GM18520 (cell line): ENCODE measurements at regions not wholly inside any gene's neighbourhood (a gene's known extent, or its start where the extent isn't known, plus 50 kb on each side); places are given as distances from the start of the nearest gene placed in this dataset.
"Not testable (repeated sequence)": the region's sequence is repeated elsewhere in the genome, so short reads cannot be mapped to it uniquely, and the experiment has no call there.

Experiments used
- ATAC-seq: cut with Tn5 transposase; IDR thresholded peaks from one replicate; pipeline ENCODE4 v1.9.1; 2021; ENCODE audit not compliant: unreplicated experiment

DNA sequence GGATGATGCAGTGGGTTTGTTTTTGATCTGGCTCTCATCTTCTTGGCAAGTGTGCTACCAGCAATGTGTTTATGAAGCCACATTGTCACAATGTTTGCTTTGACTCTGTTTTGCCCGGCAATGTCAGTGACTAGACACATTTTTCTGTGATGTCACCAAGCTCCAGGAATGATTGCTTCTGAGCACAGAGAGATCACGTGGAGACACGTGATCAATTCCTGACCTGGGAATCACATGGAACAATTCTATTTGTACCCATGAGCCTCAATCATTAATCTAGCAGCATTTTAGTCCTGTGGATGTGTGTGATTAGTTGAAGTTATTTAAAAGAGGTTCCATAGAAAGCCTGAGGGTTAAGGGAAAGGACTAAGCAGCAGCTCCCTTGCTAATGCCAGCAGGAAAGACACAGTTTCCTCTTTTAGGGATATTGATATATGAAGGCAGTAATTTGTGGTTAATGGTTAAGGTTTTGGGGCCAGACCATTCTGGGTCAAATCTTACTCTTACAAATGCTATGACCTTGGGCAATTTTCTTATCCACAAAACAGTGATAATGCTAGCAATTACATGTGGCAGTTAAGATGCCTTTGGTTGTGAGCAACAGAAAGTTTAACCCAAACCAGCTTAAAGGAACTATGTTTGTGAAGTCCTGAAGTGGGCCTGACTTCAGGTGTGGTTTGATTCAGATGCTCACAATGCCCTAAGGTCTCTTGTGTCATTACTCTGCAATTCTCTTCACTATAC is 59.0 kb downstream of the FASLG start:
- ATAC-seq, result no peak

DNA sequence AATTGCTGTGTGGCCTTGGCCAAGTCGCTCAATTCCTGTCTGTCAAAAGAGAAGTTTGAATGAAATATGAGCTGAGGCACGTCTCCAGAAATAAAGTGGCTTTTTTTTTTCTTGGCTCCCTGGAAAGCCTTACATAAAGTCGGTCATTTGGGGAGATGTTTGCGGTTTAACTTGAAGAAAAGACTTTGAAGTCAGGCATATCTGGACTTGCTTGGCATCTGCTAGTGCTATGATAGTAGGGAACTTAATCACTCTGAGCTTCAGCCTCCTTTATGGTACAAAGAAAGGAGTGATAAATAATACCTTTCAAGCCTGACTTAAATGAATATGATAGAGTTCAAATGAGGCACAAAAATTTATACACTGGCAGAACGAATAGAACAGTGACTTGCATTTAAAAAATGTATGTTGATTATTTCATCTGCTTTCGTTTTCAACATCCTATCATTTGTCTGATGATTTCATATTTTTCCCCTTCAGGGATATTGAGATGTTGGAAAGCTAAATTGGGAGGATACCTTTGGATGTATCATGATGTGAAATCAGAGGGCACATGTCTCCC is 60.2 kb downstream of the FASLG start:
- ATAC-seq, result no peak

GRCh38 chr1:172719694-172720138 is 60.8 kb downstream of the FASLG start:
- no peak for ATAC-seq

DNA sequence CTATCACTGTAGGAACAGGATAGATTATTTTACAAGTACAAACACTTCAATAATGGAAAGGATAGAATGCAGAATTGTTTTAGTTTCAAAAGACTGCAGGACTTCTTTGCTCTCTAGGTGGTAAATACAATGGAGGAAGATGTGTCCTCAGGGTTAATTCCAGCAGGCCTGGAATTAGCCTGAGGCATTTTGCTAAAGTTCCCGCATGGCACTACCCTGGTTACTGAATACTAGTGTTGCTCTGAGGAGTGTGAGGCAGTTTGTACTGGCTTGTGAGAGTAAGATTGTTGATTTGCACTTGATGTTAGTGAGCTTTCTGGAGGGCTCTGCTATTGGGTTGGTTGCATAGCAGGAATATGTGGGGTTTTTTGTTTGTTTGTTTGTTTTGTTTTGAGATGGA is 61.4 kb downstream of the FASLG start:
- no peak for ATAC-seq

- no peak for ATAC-seq
Observed at GRCh38 chr1:172723251-172723650, 64.3 kb downstream of the FASLG start.

GRCh38 chr1:172724232-172724631 is 65.3 kb downstream of the FASLG start:
- ATAC-seq, result no peak

GRCh38 chr1:172724765-172725613 is 66.1 kb downstream of the FASLG start:
- peak; percentile 42 for ATAC-seq

GRCh38 chr1:172726740-172727139 is 67.8 kb downstream of the FASLG start:
- no peak for ATAC-seq

- no peak for ATAC-seq
Observed at GRCh38 chr1:172727275-172727857, 68.5 kb downstream of the FASLG start.

DNA sequence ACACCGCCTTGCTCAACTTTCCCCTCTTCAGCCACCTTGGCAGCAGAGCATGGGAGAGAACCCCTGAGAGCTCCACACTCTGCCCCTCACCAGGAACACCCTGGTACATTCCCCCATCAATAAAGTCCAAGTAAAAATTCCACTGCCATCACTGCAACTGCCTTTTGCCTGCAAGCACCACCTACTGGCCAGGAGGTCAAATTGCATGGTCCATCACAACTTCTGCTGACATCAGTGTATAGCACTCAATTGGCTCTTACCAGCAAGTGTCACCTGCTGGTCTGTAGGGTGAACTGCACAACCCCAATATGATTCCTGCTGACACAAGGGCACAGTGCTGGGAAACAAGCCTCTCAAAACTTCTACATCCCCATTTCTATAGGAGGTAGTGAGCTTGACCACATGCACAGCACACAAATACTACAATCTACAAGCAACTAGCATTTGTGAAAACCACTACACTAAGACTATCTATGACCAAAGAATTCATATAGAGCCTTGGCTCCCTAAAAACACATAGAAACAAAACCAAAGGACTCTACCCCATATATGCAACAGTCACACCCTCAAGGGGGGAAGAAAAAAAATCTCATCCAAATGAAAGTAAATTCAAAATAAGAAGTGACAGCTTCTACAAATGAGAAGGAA is 69.2 kb downstream of the FASLG start:
- ATAC-seq, result no peak

- ATAC-seq, result not testable (repeated sequence)
Observed at GRCh38 chr1:172728705-172729104, 69.8 kb downstream of the FASLG start.

GRCh38 chr1:172732427-172732826 is 73.5 kb downstream of the FASLG start:
- ATAC-seq, result no peak

GRCh38 chr1:172733815-172734214 is 74.9 kb downstream of the FASLG start:
- no peak for ATAC-seq

- ATAC-seq, result no peak
Observed at GRCh38 chr1:172738389-172738788, 79.5 kb downstream of the FASLG start.

DNA sequence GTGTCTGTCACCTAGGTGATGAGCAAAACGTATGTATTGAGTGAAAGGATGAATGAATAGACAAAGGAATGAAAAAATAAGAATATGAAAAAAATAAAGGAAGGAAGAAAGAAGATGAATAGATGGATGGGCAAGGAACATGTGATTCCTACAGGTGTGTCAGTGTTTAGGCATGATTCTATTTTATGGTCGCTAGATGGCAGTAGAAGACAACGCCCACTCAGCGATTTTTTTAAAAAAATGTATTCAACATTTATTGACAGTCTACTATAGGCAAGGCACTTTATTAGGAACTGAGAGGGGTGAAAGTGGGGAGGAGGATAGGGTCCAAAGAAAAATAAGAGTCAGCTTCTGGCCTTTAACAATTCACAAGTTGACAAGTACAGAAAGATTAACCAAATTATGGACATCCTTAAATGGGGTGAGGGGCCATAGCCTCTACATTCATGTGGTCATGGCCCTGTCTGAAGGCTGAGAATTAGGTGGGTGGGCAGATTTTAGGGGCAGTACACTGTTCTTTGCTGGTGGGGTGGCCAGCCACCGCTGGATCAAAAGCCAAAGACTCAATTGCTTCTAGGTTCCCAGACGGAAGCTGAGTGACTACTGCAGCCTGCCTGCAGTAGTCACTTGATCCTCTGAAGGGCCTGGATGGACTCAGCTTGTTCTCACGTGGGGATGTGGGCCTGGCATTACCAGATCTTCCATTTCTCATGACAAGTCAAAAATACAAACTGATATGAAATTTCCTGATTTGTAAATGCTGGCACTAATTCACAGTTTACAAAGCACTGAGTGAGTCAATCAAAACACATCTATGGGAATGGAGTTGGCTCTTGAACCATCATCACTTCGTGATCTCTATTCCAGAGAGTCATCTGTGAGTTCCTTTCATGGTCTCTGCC is 83.9 kb downstream of the FASLG start:
- no peak for ATAC-seq

DNA sequence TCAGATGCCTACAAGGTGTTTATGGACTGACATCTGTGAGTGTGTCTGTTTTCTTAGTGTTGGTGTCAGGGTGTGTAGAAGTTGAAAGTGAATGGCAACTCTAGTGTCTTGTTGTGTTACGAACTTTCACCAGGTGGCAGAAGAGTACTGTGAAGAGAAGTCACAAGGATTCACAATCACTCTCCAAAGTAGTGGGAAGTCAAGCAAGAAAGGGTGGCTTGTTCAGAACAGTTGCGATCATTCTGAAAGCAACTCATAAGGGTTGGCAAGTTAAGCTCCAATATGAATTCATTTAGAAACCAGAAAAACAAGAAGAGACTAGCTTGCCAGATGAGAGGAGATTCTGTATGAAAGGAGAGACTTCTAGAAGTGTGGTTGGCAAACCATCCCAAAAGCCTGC is 86.1 kb downstream of the FASLG start:
- ATAC-seq, result peak; percentile 57

DNA sequence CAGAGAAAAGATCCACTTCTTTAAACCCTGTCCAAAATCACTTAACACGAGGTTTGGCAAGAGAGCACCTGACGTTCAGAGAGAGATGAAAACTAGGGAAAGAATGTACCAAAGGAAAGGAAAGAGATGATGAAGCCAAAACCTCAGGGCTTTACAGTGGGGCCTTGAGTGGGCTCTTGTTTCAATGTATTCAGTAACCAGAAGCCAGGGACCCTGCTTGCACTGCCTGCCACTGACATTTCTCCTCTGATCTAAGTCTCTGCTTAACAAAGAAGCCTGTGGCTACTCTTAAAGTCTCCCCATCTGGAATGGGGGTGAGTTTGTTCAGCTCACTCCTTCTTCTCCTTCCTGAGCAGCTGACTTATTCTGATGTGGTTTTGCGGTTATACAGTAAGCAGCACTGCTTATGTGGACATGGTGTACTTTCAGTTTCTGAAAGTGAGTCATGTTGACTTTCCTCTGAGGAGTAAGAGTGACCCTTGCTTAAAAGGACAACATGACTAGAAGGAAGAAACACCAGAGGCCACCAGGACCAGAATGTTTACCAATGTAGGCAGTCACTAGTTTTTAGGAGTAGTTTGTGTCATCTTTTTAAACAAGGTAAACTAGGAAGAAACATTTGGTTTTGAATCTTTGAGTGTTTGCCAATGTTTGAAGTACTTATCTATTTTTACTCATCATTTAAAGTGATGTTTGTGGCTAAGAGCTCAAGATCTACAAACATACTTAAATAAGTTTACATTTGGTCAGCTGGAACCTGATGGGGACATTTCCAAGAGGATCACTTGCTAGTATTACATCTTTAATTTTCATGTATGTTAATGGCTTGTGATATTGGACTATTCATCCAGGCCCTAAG is 87.4 kb downstream of the FASLG start:
- peak; percentile 67 for ATAC-seq

- ATAC-seq, result no peak
Observed at GRCh38 chr1:172748201-172748600, 89.3 kb downstream of the FASLG start.

DNA sequence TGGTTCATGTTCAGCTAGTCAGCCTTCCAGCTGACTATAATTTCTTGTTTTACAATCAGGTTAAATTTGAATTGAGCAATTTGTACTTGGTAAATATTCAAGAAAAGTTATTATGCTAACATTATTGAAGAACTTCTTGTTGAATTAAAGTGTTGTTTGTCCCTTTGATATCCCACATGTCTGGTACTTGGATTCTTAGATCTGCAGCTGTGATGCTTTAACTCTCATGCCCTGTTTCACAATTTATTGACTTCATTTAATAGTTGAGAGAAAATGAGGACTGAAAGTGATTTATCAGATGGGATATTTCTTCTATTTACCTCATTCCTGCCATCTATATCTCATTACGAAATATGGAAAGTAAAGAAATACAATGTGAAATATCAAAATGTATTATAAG is 92.8 kb downstream of the FASLG start:
- ATAC-seq, result no peak
